Activated B cell treated with CpG ODN at 0.5 μM for 24 hours (primary cell): ENCODE measurements at regions not wholly inside any gene's neighbourhood (a gene's known extent, or its start where the extent isn't known, plus 50 kb on each side); places are given as distances from the start of the nearest gene placed in this dataset.

Experiments
- ATAC-seq: fragments of 200-7000 bp; cut with Tn5 transposase; one replicate; pipeline ENCODE4 v1.10.0; 2021; ENCODE audit warnings: low read depth, mild to moderate bottlenecking, moderate library complexity
- CTCF ChIA-PET: fragments of 350-600 bp; sonication (Branson Sonifier 250); formaldehyde crosslinking; loops from one replicate; lab custom pipeline; 2021; ENCODE audit warnings: antibody characterized with exemption; lab: Charles Lee
- POLR2A ChIA-PET: fragments of 350-600 bp; sonication (Branson Sonifier 250); formaldehyde crosslinking; loops from one replicate; lab custom pipeline; 2021; ENCODE audit warnings: antibody characterized with exemption; lab: Charles Lee
- DNase-seq: peaks from one replicate; pipeline ENCODE4 v3.0.0; 2022
- H3K27ac Mint-ChIP-seq: one replicate; pipeline ENCODE4 v1.8.0; 2020; ENCODE audit warnings: mixed read lengths
- H3K27me3 Mint-ChIP-seq: one replicate; pipeline ENCODE4 v1.8.0; 2021; ENCODE audit warnings: mixed read lengths
- H3K36me3 Mint-ChIP-seq: one replicate; pipeline ENCODE4 v1.8.0; 2021; ENCODE audit warnings: low read depth, mixed read lengths
- H3K4me1 Mint-ChIP-seq: one replicate; pipeline ENCODE4 v1.8.0; 2021; ENCODE audit warnings: mixed read lengths
- H3K4me3 Mint-ChIP-seq: one replicate; pipeline ENCODE4 v1.8.0; 2020; ENCODE audit warnings: mild to moderate bottlenecking, mixed read lengths
- H3K9me3 Mint-ChIP-seq: one replicate; pipeline ENCODE4 v1.8.0; 2020; ENCODE audit warnings: mixed read lengths
- CTCF ChIP-seq: fragments of 200-600 bp; IDR thresholded peaks from one replicate; pipeline ENCODE4 v1.8.0; 2022; ENCODE audit warnings: antibody characterized with exemption, mild to moderate bottlenecking
- intact Hi-C: fragments of 100-400 bp; cut with micrococcal nuclease; formaldehyde crosslinking; loops from one replicate; pipeline ENCODE4 v1.15.1; 2024

- no peaks in the 10 kb centered on the region for H3K36me3 Mint-ChIP-seq
- ChIA-PET CTCF (no interaction called here), POLR2A (no interaction called here)
- peaks cover 15% of the 10 kb centered on the region for H3K9me3 Mint-ChIP-seq
- H3K4me1 Mint-ChIP-seq = no peaks in the 10 kb centered on the region
- intact Hi-C loops = no loop called here
- DNase-seq (no peak), ATAC-seq (no peak)
- no peaks in the 10 kb centered on the region for H3K27me3 Mint-ChIP-seq
- H3K27ac Mint-ChIP-seq = no peak overlapping the region
- H3K4me3 Mint-ChIP-seq = no peak overlapping the region
- TF ChIP-seq CTCF = no peak
These were observed 346.8 kb downstream of the SQOR start for GRCh38 chr15:45981625-45982024.

- Mint-ChIP-seq H3K27ac (no peak overlapping the region), H3K27me3 (no peaks in the 10 kb centered on the region), H3K36me3 (no peaks in the 10 kb centered on the region), H3K4me3 (no peak overlapping the region), H3K9me3 (peaks cover 12% of the 10 kb centered on the region), H3K4me1 (no peaks in the 10 kb centered on the region)
- CTCF ChIA-PET = no interaction called here
- POLR2A ChIA-PET = no interaction called here
- intact Hi-C loops = no loop called here
- DNase-seq = no peak
- no peak for ATAC-seq
- TF ChIP-seq CTCF = no peak
These were observed 357.0 kb downstream of the SQOR start for GRCh38 chr15:45991863-45992262.

- Mint-ChIP-seq H3K36me3 (no peaks in the 10 kb centered on the region), H3K27me3 (no peaks in the 10 kb centered on the region), H3K27ac (no peak overlapping the region), H3K9me3 (peaks cover 9% of the 10 kb centered on the region), H3K4me1 (no peaks in the 10 kb centered on the region), H3K4me3 (no peak overlapping the region)
- ChIA-PET POLR2A (no interaction called here), CTCF (no interaction called here)
- ATAC-seq (no peak), DNase-seq (no peak)
- no peak for TF ChIP-seq CTCF
- intact Hi-C loops = no loop called here
These were observed 358.2 kb downstream of the SQOR start for GRCh38 chr15:45993072-45993471.

GRCh38 chr15:45993508-45993907 is 358.7 kb downstream of the SQOR start:
- intact Hi-C loops = no loop called here
- DNase-seq (no peak), ATAC-seq (no peak)
- H3K4me3 Mint-ChIP-seq = no peak overlapping the region
- H3K4me1 Mint-ChIP-seq = no peaks in the 10 kb centered on the region
- POLR2A ChIA-PET = no interaction called here
- H3K36me3 Mint-ChIP-seq = no peaks in the 10 kb centered on the region
- no peaks in the 10 kb centered on the region for H3K27me3 Mint-ChIP-seq
- TF ChIP-seq CTCF = no peak
- no peak overlapping the region for H3K27ac Mint-ChIP-seq
- CTCF ChIA-PET = no interaction called here
- peaks cover 8% of the 10 kb centered on the region for H3K9me3 Mint-ChIP-seq

- peaks cover 7% of the 10 kb centered on the region for H3K9me3 Mint-ChIP-seq
- no peak overlapping the region for H3K4me3 Mint-ChIP-seq
- ChIA-PET POLR2A (no interaction called here), CTCF (no interaction called here)
- H3K4me1 Mint-ChIP-seq = no peaks in the 10 kb centered on the region
- no peaks in the 10 kb centered on the region for H3K36me3 Mint-ChIP-seq
- TF ChIP-seq CTCF = no peak
- ATAC-seq (no peak), DNase-seq (no peak)
- intact Hi-C loops = no loop called here
- no peak overlapping the region for H3K27ac Mint-ChIP-seq
- no peaks in the 10 kb centered on the region for H3K27me3 Mint-ChIP-seq
These were observed 361.0 kb downstream of the SQOR start for GRCh38 chr15:45995800-45996199.
